RWPE1 (cell line): ENCODE measurements at regions not wholly inside any gene's neighbourhood (a gene's known extent, or its start where the extent isn't known, plus 50 kb on each side); places are given as distances from the start of the nearest gene placed in this dataset.
"Not testable (repeated sequence)": the region's sequence is repeated elsewhere in the genome, so short reads cannot be mapped to it uniquely, and the experiment has no call there.

ENCODE experiments used
- CTCF ChIA-PET: fragments of 350-600 bp; sonication (Branson Sonifier 250); formaldehyde crosslinking; extraction: SDS; loops from one replicate; lab custom pipeline; 2021; lab: Yijun Ruan, JAX
- POLR2A ChIA-PET: fragments of 400-600 bp; formaldehyde crosslinking; extraction: SDS; loops from one replicate; lab custom pipeline; 2020; ENCODE audit warnings: antibody characterized with exemption; ENCODE audit not compliant: low non-redundant PET; lab: Yijun Ruan, JAX
- DNase-seq: peaks from one replicate; pipeline ENCODE4 v3.0.0; 2012; ENCODE audit warnings: low spot score
- H3K27ac ChIP-seq: fragments of 450-650 bp; 2 replicates; pipeline ENCODE4 v1.5.1; 2017
- TF ChIP-seq, protein P1 (sequence below): fragments of 450-650 bp; conservative IDR thresholded peaks from 2 replicates; pipeline ENCODE4 v1.5.1; 2017; ENCODE audit warnings: low read depth, mild to moderate bottlenecking

DNA sequence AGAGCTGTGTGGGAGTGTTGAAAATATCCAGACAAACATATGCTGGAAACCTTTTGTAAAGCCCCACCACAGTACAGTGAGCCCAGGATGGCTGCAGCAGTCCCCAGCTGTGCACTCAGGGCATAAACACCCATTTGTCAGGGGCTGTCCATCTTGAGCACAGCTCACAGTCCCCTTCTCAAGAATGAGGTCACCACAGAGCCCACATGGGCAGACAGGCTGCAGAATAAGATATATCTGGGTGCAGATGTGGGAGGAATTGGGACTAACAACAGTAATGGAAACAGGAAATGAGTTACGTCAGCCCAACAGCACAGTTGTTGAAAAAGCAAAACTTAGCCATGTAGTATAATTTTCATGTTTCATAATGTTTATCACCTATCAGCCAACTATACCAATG lies 219.6 kb downstream of the ETAA1 start:
- TF ChIP-seq, protein P1, sequence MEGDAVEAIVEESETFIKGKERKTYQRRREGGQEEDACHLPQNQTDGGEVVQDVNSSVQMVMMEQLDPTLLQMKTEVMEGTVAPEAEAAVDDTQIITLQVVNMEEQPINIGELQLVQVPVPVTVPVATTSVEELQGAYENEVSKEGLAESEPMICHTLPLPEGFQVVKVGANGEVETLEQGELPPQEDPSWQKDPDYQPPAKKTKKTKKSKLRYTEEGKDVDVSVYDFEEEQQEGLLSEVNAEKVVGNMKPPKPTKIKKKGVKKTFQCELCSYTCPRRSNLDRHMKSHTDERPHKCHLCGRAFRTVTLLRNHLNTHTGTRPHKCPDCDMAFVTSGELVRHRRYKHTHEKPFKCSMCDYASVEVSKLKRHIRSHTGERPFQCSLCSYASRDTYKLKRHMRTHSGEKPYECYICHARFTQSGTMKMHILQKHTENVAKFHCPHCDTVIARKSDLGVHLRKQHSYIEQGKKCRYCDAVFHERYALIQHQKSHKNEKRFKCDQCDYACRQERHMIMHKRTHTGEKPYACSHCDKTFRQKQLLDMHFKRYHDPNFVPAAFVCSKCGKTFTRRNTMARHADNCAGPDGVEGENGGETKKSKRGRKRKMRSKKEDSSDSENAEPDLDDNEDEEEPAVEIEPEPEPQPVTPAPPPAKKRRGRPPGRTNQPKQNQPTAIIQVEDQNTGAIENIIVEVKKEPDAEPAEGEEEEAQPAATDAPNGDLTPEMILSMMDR: no peak
- ChIA-PET POLR2A (no interaction called here), CTCF (interaction anchor here (0.6 kb wide), 1 partner anchor 27 kb away, joined by 3 read pairs; no protein-coding TSS in a partner anchor)
- DNase-seq: no peak
- H3K27ac ChIP-seq: no peak overlapping the region

DNA sequence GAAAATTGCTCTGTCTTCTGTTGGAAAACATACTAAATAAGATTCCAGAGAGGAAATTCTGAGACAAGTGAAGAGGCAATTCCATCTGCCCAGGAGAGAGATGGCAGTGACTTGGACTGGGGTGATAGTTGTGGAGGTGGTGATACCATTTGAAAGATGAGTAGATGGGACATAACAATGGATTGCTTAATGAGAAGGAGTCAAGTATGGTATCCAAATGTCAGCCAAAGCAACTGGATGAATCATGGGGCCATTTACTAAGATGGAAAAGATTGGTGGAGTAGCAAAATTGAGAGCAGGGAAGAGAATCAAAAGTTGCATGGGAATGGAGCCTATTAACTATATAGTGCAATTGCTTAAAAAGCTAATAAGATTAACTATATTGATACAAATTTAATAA lies 222.1 kb downstream of the ETAA1 start:
- no peak for DNase-seq
- TF ChIP-seq, protein P1: no peak
- ChIA-PET CTCF (no interaction called here), POLR2A (no interaction called here)
- H3K27ac ChIP-seq: no peak overlapping the region

DNA sequence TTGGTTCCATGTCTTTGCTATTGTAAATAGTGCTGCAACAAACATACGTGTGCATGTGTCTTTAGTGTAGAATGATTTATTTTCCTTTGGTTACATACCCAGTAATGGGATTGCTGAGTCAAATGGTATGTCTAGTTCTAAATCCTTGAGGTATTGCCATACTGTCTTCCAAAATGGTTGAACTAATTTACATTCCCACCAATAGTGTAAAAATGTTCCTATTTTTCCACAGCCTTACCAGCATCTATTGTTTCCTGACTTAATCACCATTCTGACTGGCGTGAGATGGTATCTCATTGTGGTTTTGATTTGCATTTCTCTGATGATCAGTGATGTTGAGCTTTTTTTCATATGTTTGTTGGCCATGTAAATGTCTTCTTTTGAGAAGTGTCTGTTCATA lies 226.6 kb downstream of the ETAA1 start:
- H3K27ac ChIP-seq, CTCF ChIA-PET, DNase-seq, POLR2A ChIA-PET: not testable (repeated sequence)

DNA sequence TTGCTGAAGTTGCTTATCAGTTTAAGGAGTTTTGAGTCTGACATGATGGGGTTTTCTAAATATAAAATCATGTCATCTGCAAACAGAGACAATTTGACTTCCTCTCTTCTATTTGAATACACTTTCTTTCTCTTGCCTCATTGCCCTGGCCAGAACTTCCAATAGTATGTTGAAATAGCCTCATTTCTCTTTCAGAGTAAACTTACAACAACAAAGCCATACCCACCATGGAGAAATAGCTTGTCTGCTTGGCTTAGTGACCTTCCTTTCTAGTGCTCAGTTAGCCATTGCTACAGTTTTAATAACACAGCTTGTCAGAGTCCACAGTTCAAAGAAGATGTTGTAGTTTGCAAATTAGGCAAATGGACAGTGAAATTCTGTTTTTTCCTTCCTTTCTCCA lies 228.0 kb downstream of the ETAA1 start:
- ChIA-PET CTCF (no interaction called here), POLR2A (no interaction called here)
- DNase-seq: no peak
- H3K27ac ChIP-seq: no peak overlapping the region
- TF ChIP-seq, protein P1: no peak

DNA sequence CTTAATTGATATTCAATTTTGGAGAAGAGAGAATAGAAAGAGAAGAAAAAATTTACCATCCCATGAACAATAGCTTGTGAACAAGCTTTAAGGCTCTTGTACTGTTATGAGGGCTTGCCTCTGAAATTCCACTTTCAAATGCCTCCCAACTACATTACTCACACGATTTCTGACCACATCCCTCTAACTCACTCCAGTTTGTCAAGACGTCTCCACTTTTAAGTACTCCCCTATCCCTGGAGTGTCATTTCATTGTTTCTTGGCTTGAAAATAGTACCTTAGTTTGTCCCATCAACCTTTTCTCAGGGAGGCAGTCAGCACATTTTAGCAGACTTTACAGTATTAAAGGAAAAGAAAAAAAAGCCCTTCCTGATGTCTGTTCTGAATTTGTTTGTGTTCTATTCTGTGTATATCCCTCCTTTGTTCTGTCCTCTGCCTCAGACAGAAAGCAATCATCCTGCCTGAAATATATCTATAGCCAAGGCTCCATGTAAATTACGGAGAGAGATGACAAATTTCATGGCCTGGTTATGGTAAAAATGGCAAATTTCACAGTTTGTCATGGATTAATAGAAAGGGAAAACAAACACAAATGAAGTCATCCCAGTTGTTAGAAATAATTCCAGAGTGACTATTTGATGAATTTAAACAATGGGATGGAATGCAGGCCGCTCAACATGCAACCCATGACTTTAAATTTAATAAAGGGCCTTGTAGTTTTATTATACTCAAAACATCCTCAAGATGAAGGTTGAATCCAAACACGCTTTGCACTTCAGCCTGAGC lies 228.8 kb downstream of the ETAA1 start:
- TF ChIP-seq, protein P1: no peak
- CTCF ChIA-PET: no interaction called here
- no peak overlapping the region for H3K27ac ChIP-seq
- no peak for DNase-seq
- POLR2A ChIA-PET: no interaction called here

DNA sequence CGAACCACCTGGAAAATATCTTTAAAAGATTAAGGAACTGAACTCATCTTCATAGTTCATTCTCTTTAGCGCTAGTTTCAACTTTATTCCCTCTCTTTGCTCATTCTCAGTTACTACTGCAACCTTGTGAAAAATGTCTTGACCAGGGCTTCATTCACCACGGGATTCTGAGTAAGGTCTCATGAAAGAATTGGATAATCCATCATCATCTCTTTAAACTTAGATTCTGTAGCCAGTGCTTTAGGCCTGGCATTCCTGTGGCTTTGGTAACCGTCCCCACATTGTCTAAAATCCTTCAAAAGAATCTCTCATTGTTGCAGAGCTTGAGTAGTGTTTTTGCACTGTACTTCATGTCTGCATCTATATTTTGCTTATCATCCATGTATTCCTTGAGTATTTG lies 229.5 kb downstream of the ETAA1 start:
- TF ChIP-seq, protein P1: no peak
- ChIA-PET POLR2A (no interaction called here), CTCF (no interaction called here)
- H3K27ac ChIP-seq: no peak overlapping the region
- DNase-seq: no peak

DNA sequence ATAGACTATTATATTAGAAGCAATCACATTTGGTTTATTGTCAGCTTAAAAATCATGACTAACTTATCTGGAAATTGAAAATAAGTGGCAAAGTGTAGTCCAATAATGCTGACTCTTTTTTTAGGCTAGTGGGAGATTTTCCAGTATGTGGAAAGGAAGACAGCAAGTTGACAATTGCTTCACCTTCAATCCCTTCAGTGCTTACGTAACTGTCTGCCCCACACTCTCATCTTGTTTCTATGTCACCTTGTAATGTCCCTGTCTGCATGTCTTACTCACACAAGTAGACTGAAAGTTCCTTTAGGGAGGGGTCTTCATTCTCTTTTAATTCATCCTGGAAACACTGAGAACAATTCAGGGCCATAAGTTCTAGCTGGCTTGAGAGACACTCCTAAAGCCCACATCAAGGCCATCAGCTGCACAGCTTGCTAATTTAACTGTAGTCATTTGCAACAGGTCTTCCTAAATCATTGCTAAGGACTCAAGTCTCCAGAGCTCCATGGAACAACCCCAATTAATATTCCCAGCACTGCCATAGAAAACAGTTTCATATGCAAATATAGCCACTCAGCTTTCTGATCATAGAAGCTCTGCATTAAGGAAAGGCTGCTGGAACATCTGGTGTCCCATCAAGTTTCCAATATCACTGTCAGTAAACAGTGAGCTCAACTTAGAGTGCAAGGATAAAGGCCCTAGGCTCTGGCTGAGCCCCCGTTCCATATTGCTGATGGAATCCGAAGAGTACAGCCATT lies 230.5 kb downstream of the ETAA1 start:
- H3K27ac ChIP-seq: no peak overlapping the region
- TF ChIP-seq, protein P1: no peak
- no peak for DNase-seq
- ChIA-PET CTCF (no interaction called here), POLR2A (no interaction called here)
